Mammary epithelial cell (primary cell): ENCODE measurements at regions not wholly inside any gene's neighbourhood (a gene's known extent, or its start where the extent isn't known, plus 50 kb on each side); places are given as distances from the start of the nearest gene placed in this dataset.

Source experiments
- EZH2 ChIP-seq: IDR thresholded peaks from 2 replicates; pipeline ENCODE4 v1.6.1; 2012; ENCODE audit warnings: low read length, inconsistent platforms, borderline replicate concordance
- TF ChIP-seq, protein P1 (sequence below), 2 donors: IDR thresholded peaks in 1 of 2; conservative IDR thresholded peaks in 1 of 2; 2 replicates each; pipeline ENCODE4 v1.5.1; 2011 to 2012; ENCODE audit warnings: inconsistent platforms in 2 of 2, low read length in 2 of 2, mild to moderate bottlenecking in 2 of 2, control low read depth in 1 of 2, low read depth in 1 of 2; ENCODE audit not compliant: insufficient read depth in 1 of 2; ENCODE audit errors: extremely low read depth in 1 of 2

DNA sequence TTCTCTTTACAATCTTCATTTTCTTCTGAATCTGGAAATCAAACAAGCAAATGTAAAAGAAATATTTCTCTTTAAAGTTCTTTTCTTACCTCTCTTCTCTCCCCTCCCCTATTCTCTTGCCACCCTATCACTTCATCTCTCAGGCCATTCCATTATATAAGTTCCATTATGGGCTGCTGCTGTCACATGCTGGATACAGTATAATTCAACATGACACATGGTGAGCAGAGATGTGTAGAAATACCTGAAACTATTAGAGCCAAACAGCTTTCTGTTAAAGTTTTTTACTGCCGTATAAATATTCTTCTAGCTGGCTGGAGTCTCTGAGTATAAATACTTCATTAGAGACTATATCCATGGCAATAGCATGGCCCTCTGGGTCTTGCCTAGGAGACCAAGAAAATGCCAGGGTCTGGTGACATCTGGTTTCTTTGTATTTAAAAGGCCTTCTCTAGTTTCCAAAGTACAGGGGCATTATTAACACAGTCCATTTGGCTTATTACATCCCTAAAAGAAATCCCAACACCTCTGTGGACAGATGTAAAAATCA lies 139.6 kb downstream of the TFAP2B start:
- TF ChIP-seq, protein P1, sequence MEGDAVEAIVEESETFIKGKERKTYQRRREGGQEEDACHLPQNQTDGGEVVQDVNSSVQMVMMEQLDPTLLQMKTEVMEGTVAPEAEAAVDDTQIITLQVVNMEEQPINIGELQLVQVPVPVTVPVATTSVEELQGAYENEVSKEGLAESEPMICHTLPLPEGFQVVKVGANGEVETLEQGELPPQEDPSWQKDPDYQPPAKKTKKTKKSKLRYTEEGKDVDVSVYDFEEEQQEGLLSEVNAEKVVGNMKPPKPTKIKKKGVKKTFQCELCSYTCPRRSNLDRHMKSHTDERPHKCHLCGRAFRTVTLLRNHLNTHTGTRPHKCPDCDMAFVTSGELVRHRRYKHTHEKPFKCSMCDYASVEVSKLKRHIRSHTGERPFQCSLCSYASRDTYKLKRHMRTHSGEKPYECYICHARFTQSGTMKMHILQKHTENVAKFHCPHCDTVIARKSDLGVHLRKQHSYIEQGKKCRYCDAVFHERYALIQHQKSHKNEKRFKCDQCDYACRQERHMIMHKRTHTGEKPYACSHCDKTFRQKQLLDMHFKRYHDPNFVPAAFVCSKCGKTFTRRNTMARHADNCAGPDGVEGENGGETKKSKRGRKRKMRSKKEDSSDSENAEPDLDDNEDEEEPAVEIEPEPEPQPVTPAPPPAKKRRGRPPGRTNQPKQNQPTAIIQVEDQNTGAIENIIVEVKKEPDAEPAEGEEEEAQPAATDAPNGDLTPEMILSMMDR (conservative IDR thresholded peaks at IDR 0.05 in 1 of 2, IDR thresholded peaks at IDR 0.05 in 1 of 2; ENCODE audit: extremely low read depth in 1 of 2, insufficient read depth in 1 of 2, low read depth in 1 of 2, low read length in 2 of 2): no peak
- no peak for TF ChIP-seq EZH2
